Endothelial cell of umbilical vein (primary cell): ENCODE measurements at regions not wholly inside any gene's neighbourhood (a gene's known extent, or its start where the extent isn't known, plus 50 kb on each side); places are given as distances from the start of the nearest gene placed in this dataset.

Experiments
- BruUV-seq: library from RNA; stranded (reverse); fragments of 400-500 nt; replicated peaks from 2 replicates; lab custom pipeline; 2021; lab: Mats Ljungman, UMichigan
- CTCF ChIA-PET: fragments of 300-600, 350-600 bp; sonication (Branson Sonifier 250); formaldehyde crosslinking; loops from one replicate; lab custom pipeline; 2021; ENCODE audit warnings: antibody characterized with exemption, inconsistent platforms; lab: Charles Lee
- POLR2A ChIA-PET: fragments of 300-600, 350-600 bp; sonication (Branson Sonifier 250); formaldehyde crosslinking; loops from one replicate; lab custom pipeline; 2021; ENCODE audit warnings: antibody characterized with exemption, inconsistent platforms; lab: Charles Lee
- DNase-seq: peaks from one replicate; pipeline ENCODE4 v3.0.0-alpha.2; 2011; ENCODE audit warnings: low read depth, low spot score
- FAIRE-seq: peaks from 2 replicates; lab custom pipeline; 2011; peaks lifted over from hg19 to GRCh38; lab: Jason Lieb, UNC
- H2AFZ ChIP-seq: 2 replicates; pipeline ENCODE4 v1.6.0; 2012; ENCODE audit warnings: low read depth, low read length, control low read depth, inconsistent platforms
- H3K27ac ChIP-seq: 2 replicates; pipeline ENCODE4 v1.5.1; 2011; ENCODE audit warnings: low read depth, mild to moderate bottlenecking, control low read depth, low read length, moderate library complexity; ENCODE audit not compliant: insufficient read depth
- H3K27me3 ChIP-seq, 2 experiments: 2 replicates each; pipeline versions ENCODE4 v1.6.0 to v1.6.1; 2011; ENCODE audit warnings: low read length in 2 of 2, mixed read lengths in 1 of 2; ENCODE audit not compliant: control insufficient read depth in 2 of 2, insufficient read depth in 2 of 2
- H3K36me3 ChIP-seq, 2 experiments: 2 replicates in 1 of 2; 3 replicates in 1 of 2; pipeline ENCODE4 v1.5.1; 2011; ENCODE audit warnings: low read length in 2 of 2, mild to moderate bottlenecking in 1 of 2, moderate library complexity in 1 of 2; ENCODE audit not compliant: control insufficient read depth in 2 of 2, insufficient read depth in 2 of 2; ENCODE audit errors: extremely low read depth in 1 of 2
- H3K4me1 ChIP-seq: 3 replicates; pipeline ENCODE4 v1.5.1; 2011; ENCODE audit warnings: mild to moderate bottlenecking, low read length; ENCODE audit not compliant: control insufficient read depth, insufficient read depth; ENCODE audit errors: extremely low read depth
- H3K4me2 ChIP-seq: 2 replicates; pipeline ENCODE4 v1.6.1; 2011; ENCODE audit warnings: low read length, control low read depth, mixed read lengths; ENCODE audit not compliant: insufficient read depth
- H3K4me3 ChIP-seq, 3 experiments: fragments of 200-600 bp in 1 of 3; sonication (generic), shearing (Covaris generic) in 1 of 3; replicated peaks in 1 of 3; 2 replicates each; pipeline ENCODE4 v1.5.1; 2011 to 2016; ENCODE audit warnings: control low read depth in 3 of 3, low read length in 3 of 3, mild to moderate bottlenecking in 2 of 3, inconsistent platforms in 1 of 3, low read depth in 1 of 3, moderate library complexity in 1 of 3; ENCODE audit not compliant: insufficient read depth in 1 of 3
- H3K79me2 ChIP-seq: 2 replicates; pipeline ENCODE4 v1.6.0; 2012; ENCODE audit warnings: low read length, inconsistent platforms; ENCODE audit not compliant: control insufficient read depth, insufficient read depth
- H3K9ac ChIP-seq: replicated peaks from 2 replicates; pipeline ENCODE3; 2011; ENCODE audit warnings: low read length, control low read depth; ENCODE audit not compliant: insufficient read depth; ENCODE audit errors: extremely low read depth
- H3K9me1 ChIP-seq: replicated peaks from 3 replicates; pipeline ENCODE4 v1.6.0; 2011; ENCODE audit warnings: mild to moderate bottlenecking, low read length; ENCODE audit not compliant: control insufficient read depth, insufficient read depth; ENCODE audit errors: extremely low read depth
- H3K9me3 ChIP-seq: replicated peaks from 2 replicates; pipeline ENCODE4 v1.5.1; 2012; ENCODE audit warnings: low read length, inconsistent platforms; ENCODE audit not compliant: control insufficient read depth, insufficient read depth
- H4K20me1 ChIP-seq: replicated peaks from 2 replicates; pipeline ENCODE3; 2011; ENCODE audit warnings: mild to moderate bottlenecking, low read length; ENCODE audit not compliant: control insufficient read depth, insufficient read depth; ENCODE audit errors: extremely low read depth
- CTCF ChIP-seq, 2 donors: IDR thresholded peaks; 1 replicate in 1 of 2; 2 replicates in 1 of 2; pipeline ENCODE4 v1.5.1; 2011; ENCODE audit warnings: low read length in 2 of 2, mild to moderate bottlenecking in 2 of 2, moderate library complexity in 2 of 2, control low read depth in 1 of 2, inconsistent platforms in 1 of 2, low read depth in 1 of 2; ENCODE audit not compliant: insufficient read depth in 1 of 2; ENCODE audit errors: extremely low read depth in 1 of 2
- EZH2 ChIP-seq: IDR thresholded peaks from 2 replicates; pipeline ENCODE4 v1.6.1; 2012; ENCODE audit warnings: borderline replicate concordance, low read depth, mild to moderate bottlenecking, moderate library complexity, low read length, inconsistent platforms; ENCODE audit not compliant: severe bottlenecking
- GATA2 ChIP-seq: IDR thresholded peaks from 2 replicates; pipeline ENCODE4 v1.7.0; 2011; ENCODE audit warnings: low read depth, mild to moderate bottlenecking, moderate library complexity, mixed read lengths, low read length; ENCODE audit not compliant: insufficient read length, insufficient read depth
- MYC ChIP-seq: IDR thresholded peaks from one replicate; pipeline ENCODE4 v1.6.1; 2011; ENCODE audit warnings: mild to moderate bottlenecking, low read depth, low read length
- POLR2A ChIP-seq: IDR thresholded peaks from 2 replicates; pipeline ENCODE4 v1.6.1; 2012; ENCODE audit warnings: low read depth, mild to moderate bottlenecking, control low read depth, low read length
- POLR2AphosphoS5 ChIP-seq: IDR thresholded peaks from 2 replicates; pipeline ENCODE4 v1.6.1; 2012; ENCODE audit warnings: low read depth, mild to moderate bottlenecking, control low read depth, low read length, moderate library complexity; ENCODE audit not compliant: insufficient read depth
- dilution Hi-C: fragments of 300-500 bp; cut with MboI; formaldehyde crosslinking; loops from one replicate; pipeline ENCODE4 v1.15.0; 2019; ENCODE audit warnings: low sequenced_read_pairs; ENCODE audit not compliant: extremely low pct_ligation_motif_present
- intact Hi-C: fragments of 100-400 bp; cut with micrococcal nuclease; formaldehyde crosslinking; loops from one replicate; pipeline ENCODE4 v1.10.0; 2022
- TF ChIP-seq, protein P1 (sequence below): IDR thresholded peaks from 2 replicates; pipeline ENCODE4 v1.6.1; 2011; ENCODE audit not compliant: insufficient read depth, insufficient read length

DNA sequence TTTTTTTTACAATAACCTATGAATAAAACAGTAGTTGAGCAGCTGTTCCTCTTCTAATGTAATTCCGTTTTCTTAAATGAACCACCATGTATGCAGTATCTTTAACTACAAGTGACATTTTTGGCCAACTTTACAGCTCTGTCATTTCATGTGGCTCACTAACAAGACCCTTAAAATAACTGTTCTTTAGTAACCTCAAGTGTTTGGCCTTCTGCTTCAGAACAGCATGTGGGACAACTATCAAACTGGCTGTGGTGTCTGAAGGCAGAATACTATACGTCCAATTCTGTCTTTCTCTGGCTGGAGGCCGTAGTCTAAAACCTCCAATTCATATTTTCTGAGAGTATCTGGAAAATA is 391.4 kb downstream of the NNT start:
- POLR2A ChIA-PET, result no interaction called here
- TF ChIP-seq GATA2 (no peak), POLR2A (no peak), POLR2AphosphoS5 (no peak), CTCF (IDR thresholded peaks at IDR 0.05; ENCODE audit: extremely low read depth in 1 of 2, insufficient read depth in 1 of 2, low read depth in 1 of 2, low read length in 2 of 2) (no peak)
- TF ChIP-seq, protein P1, sequence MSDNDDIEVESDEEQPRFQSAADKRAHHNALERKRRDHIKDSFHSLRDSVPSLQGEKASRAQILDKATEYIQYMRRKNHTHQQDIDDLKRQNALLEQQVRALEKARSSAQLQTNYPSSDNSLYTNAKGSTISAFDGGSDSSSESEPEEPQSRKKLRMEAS, result no peak
- no peaks in the 10 kb centered on the region for H3K36me3 ChIP-seq
- H3K79me2 ChIP-seq, result no peaks in the 10 kb centered on the region
- H3K4me1 ChIP-seq, result no peaks in the 10 kb centered on the region
- H3K4me2 ChIP-seq, result no peak overlapping the region
- CTCF ChIA-PET, result no interaction called here
- no peaks in the 10 kb centered on the region for H3K9me3 ChIP-seq
- no peak overlapping the region for H3K4me3 ChIP-seq
- H3K27me3 ChIP-seq, result no peaks in the 10 kb centered on the region
- H4K20me1 ChIP-seq, result no peaks in the 10 kb centered on the region
- no peaks in the 10 kb centered on the region for H3K9me1 ChIP-seq
- no peak overlapping the region for H2AFZ ChIP-seq
- dilution Hi-C loops, result no loop called here
- FAIRE-seq, result no peak
- intact Hi-C loops, result no loop called here
- no peak for DNase-seq
- no peak overlapping the region for H3K27ac ChIP-seq
- H3K9ac ChIP-seq, result no peak overlapping the region
- no TSS peak for BruUV-seq

GRCh38 chr5:43993634-43994351 is 390.8 kb downstream of the NNT start:
- intact Hi-C loops, result no loop called here
- Histone ChIP-seq H3K9me3 (no peaks in the 10 kb centered on the region), H3K4me1 (no peaks in the 10 kb centered on the region), H4K20me1 (no peaks in the 10 kb centered on the region), H2AFZ (no peak overlapping the region), H3K27me3 (no peaks in the 10 kb centered on the region), H3K9ac (no peak overlapping the region), H3K27ac (no peak overlapping the region), H3K36me3 (no peaks in the 10 kb centered on the region), H3K4me2 (no peak overlapping the region), H3K79me2 (no peaks in the 10 kb centered on the region), H3K9me1 (no peaks in the 10 kb centered on the region), H3K4me3 (no peak overlapping the region)
- FAIRE-seq (no peak), DNase-seq (no peak)
- TF ChIP-seq GATA2 (no peak), POLR2AphosphoS5 (no peak), EZH2 (no peak), CTCF (IDR thresholded peaks at IDR 0.05; ENCODE audit: extremely low read depth in 1 of 2, insufficient read depth in 1 of 2, low read depth in 1 of 2, low read length in 2 of 2) (no peak), MYC (no peak)
- TF ChIP-seq, protein P1, result no peak
- ChIA-PET CTCF (no interaction called here), POLR2A (no interaction called here)
- dilution Hi-C loops, result no loop called here
- BruUV-seq, result no TSS peak
